Fibroblast of lung (primary cell): ENCODE measurements at regions not wholly inside any gene's neighbourhood (a gene's known extent, or its start where the extent isn't known, plus 50 kb on each side); places are given as distances from the start of the nearest gene placed in this dataset.
A peak's percentile ranks its signal among the peaks of the same experiment; 100 is the strongest.

Experiments
- DNase-seq, 2 donors: peaks; one replicate each; pipeline versions ENCODE4 v3.0.0 to v3.0.0-alpha.2; 2010; ENCODE audit warnings: low read depth in 2 of 2
- H2AFZ ChIP-seq: 2 replicates; pipeline ENCODE4 v1.5.1; 2012; ENCODE audit warnings: low read length, control low read depth, inconsistent platforms
- H3K27ac ChIP-seq: 2 replicates; pipeline ENCODE4 v1.5.1; 2011; ENCODE audit warnings: low read length, control low read depth; ENCODE audit not compliant: insufficient read depth
- H3K27me3 ChIP-seq: 2 replicates; pipeline ENCODE4 v1.5.1; 2011; ENCODE audit warnings: mild to moderate bottlenecking, low read length; ENCODE audit not compliant: control insufficient read depth, insufficient read depth
- H3K36me3 ChIP-seq: 2 replicates; pipeline ENCODE4 v1.5.1; 2011; ENCODE audit warnings: low read length; ENCODE audit not compliant: control insufficient read depth, insufficient read depth
- H3K4me1 ChIP-seq: 2 replicates; pipeline ENCODE4 v1.5.1; 2011; ENCODE audit warnings: low read length; ENCODE audit not compliant: control insufficient read depth, insufficient read depth; ENCODE audit errors: extremely low read depth
- H3K4me2 ChIP-seq: 2 replicates; pipeline ENCODE4 v1.5.1; 2011; ENCODE audit warnings: low read length, control low read depth; ENCODE audit not compliant: insufficient read depth; ENCODE audit errors: extremely low read depth
- H3K4me3 ChIP-seq, 4 experiments: fragments of 200-600 bp in 1 of 4; sonication (generic) in 1 of 4; replicated peaks in 1 of 4; 2 replicates each; pipeline ENCODE4 v1.5.1; 2011 to 2016; ENCODE audit warnings: low read length in 4 of 4, low read depth in 3 of 4, mild to moderate bottlenecking in 3 of 4, control low read depth in 2 of 4, inconsistent platforms in 1 of 4, mixed read lengths in 1 of 4; ENCODE audit not compliant: insufficient read depth in 1 of 4; ENCODE audit errors: control extremely low read depth in 1 of 4
- H3K79me2 ChIP-seq: 2 replicates; pipeline ENCODE4 v1.5.1; 2012; ENCODE audit warnings: mild to moderate bottlenecking, low read length, inconsistent platforms; ENCODE audit not compliant: control insufficient read depth, insufficient read depth
- H3K9ac ChIP-seq: 2 replicates; pipeline ENCODE4 v1.5.1; 2011; ENCODE audit warnings: mild to moderate bottlenecking, low read length, control low read depth; ENCODE audit not compliant: insufficient read depth
- H3K9me3 ChIP-seq: 2 replicates; pipeline ENCODE4 v1.5.1; 2012; ENCODE audit warnings: low read depth, low read length; ENCODE audit not compliant: control insufficient read depth, insufficient read depth
- H4K20me1 ChIP-seq: 2 replicates; pipeline ENCODE4 v1.5.1; 2011; ENCODE audit warnings: low read length; ENCODE audit not compliant: control insufficient read depth, insufficient read depth; ENCODE audit errors: extremely low read depth
- CTCF ChIP-seq, 2 donors: IDR thresholded peaks in 1 of 2; conservative IDR thresholded peaks in 1 of 2; 1 replicate in 1 of 2; 2 replicates in 1 of 2; pipeline ENCODE4 v1.5.1; 2011 to 2012; ENCODE audit warnings: low read length in 2 of 2, control low read depth in 1 of 2, inconsistent platforms in 1 of 2, low read depth in 1 of 2, mild to moderate bottlenecking in 1 of 2
- EZH2 ChIP-seq: IDR thresholded peaks from 2 replicates; pipeline ENCODE4 v1.5.1; 2012; ENCODE audit warnings: low read length, control low read depth, mild to moderate bottlenecking; ENCODE audit errors: missing control alignments

- no peak for DNase-seq
- no peak overlapping the region for H3K27ac ChIP-seq
- no peaks in the 10 kb centered on the region for H3K27me3 ChIP-seq
- H3K4me1 ChIP-seq, result peaks cover 2% of the 10 kb centered on the region
- no peak overlapping the region for H3K4me3 ChIP-seq
- H3K4me2 ChIP-seq, result no peak overlapping the region
- H4K20me1 ChIP-seq, result no peaks in the 10 kb centered on the region
- no peaks in the 10 kb centered on the region for H3K79me2 ChIP-seq
- no peak overlapping the region for H2AFZ ChIP-seq
- no peak overlapping the region for H3K9ac ChIP-seq
- H3K36me3 ChIP-seq, result no peaks in the 10 kb centered on the region
- TF ChIP-seq CTCF (conservative IDR thresholded peaks at IDR 0.05 in 1 of 2, IDR thresholded peaks at IDR 0.05 in 1 of 2; ENCODE audit: low read depth in 1 of 2, low read length in 2 of 2) (no peak), EZH2 (no peak)
- no peaks in the 10 kb centered on the region for H3K9me3 ChIP-seq
Measured at GRCh38 chr6:80527552-80528052, 421.1 kb downstream of the BCKDHB start.

- H4K20me1 ChIP-seq, result no peaks in the 10 kb centered on the region
- H3K79me2 ChIP-seq, result no peaks in the 10 kb centered on the region
- no peak overlapping the region for H3K4me2 ChIP-seq
- H3K4me3 ChIP-seq, result no peak overlapping the region
- no peaks in the 10 kb centered on the region for H3K36me3 ChIP-seq
- no peaks in the 10 kb centered on the region for H3K9me3 ChIP-seq
- TF ChIP-seq EZH2 (no peak), CTCF (conservative IDR thresholded peaks at IDR 0.05 in 1 of 2, IDR thresholded peaks at IDR 0.05 in 1 of 2; ENCODE audit: low read depth in 1 of 2, low read length in 2 of 2) (no peak)
- no peak overlapping the region for H3K27ac ChIP-seq
- H3K9ac ChIP-seq, result no peak overlapping the region
- peaks cover 2% of the 10 kb centered on the region for H3K4me1 ChIP-seq
- peak in 1 of 2 donors; percentile 40 for DNase-seq
- no peaks in the 10 kb centered on the region for H3K27me3 ChIP-seq
- no peak overlapping the region for H2AFZ ChIP-seq
Measured at GRCh38 chr6:80523531-80523997, 417.1 kb downstream of the BCKDHB start.

GRCh38 chr6:80523010-80523409 is 416.5 kb downstream of the BCKDHB start:
- no peaks in the 10 kb centered on the region for H4K20me1 ChIP-seq
- H3K4me1 ChIP-seq, result peaks cover 2% of the 10 kb centered on the region
- no peaks in the 10 kb centered on the region for H3K79me2 ChIP-seq
- H3K9ac ChIP-seq, result no peak overlapping the region
- H3K9me3 ChIP-seq, result no peaks in the 10 kb centered on the region
- peak in 1 of 2 donors; percentile 85 for DNase-seq
- H3K27me3 ChIP-seq, result no peaks in the 10 kb centered on the region
- H3K4me2 ChIP-seq, result no peak overlapping the region
- H3K4me3 ChIP-seq, result no peak overlapping the region
- H3K27ac ChIP-seq, result no peak overlapping the region
- no peaks in the 10 kb centered on the region for H3K36me3 ChIP-seq
- no peak for TF ChIP-seq CTCF (conservative IDR thresholded peaks at IDR 0.05 in 1 of 2, IDR thresholded peaks at IDR 0.05 in 1 of 2; ENCODE audit: low read depth in 1 of 2, low read length in 2 of 2)
- TF ChIP-seq EZH2, result no peak
- peak overlapping the region; percentile 13 for H2AFZ ChIP-seq
